Karpas-422 (cell line): ENCODE measurements at regions not wholly inside any gene's neighbourhood (a gene's known extent, or its start where the extent isn't known, plus 50 kb on each side); places are given as distances from the start of the nearest gene placed in this dataset.

Experiments
- DNase-seq: peaks from one replicate; pipeline ENCODE4 v3.0.0-alpha.2; 2015
- H2AFZ ChIP-seq: fragments of 200-600 bp; sonication (generic); 2 replicates; pipeline ENCODE4 v1.6.1; 2014; ENCODE audit warnings: antibody characterized with exemption, low read length, mixed read lengths
- H3K27ac ChIP-seq: fragments of 200-600 bp; sonication (generic); 2 replicates; pipeline ENCODE4 v1.5.1; 2014; ENCODE audit warnings: mild to moderate bottlenecking, low read length, moderate library complexity
- H3K27me3 ChIP-seq: fragments of 200-600 bp; sonication (generic); 2 replicates; pipeline ENCODE4 v1.6.1; 2014; ENCODE audit warnings: low read length, mixed read lengths
- H3K36me3 ChIP-seq: fragments of 200-600 bp; sonication (generic); 2 replicates; pipeline ENCODE4 v1.6.1; 2014; ENCODE audit warnings: low read length, mixed read lengths; ENCODE audit not compliant: insufficient read depth
- H3K4me1 ChIP-seq: fragments of 200-600 bp; sonication (generic); 2 replicates; pipeline ENCODE4 v1.6.1; 2014; ENCODE audit warnings: mild to moderate bottlenecking, low read length, mixed read lengths
- H3K4me2 ChIP-seq: fragments of 200-600 bp; sonication (generic); 2 replicates; pipeline ENCODE4 v1.6.1; 2014; ENCODE audit warnings: low read length, low read depth, mild to moderate bottlenecking; ENCODE audit not compliant: poor library complexity, severe bottlenecking
- H3K4me3 ChIP-seq: fragments of 200-600 bp; sonication (generic); 2 replicates; pipeline ENCODE4 v1.5.1; 2014; ENCODE audit warnings: mild to moderate bottlenecking, antibody characterized with exemption, low read length, mixed read lengths
- H3K79me2 ChIP-seq: fragments of 200-600 bp; sonication (generic); 2 replicates; pipeline ENCODE4 v1.6.1; 2014; ENCODE audit warnings: mild to moderate bottlenecking, low read length, mixed read lengths
- H3K9ac ChIP-seq: fragments of 200-600 bp; sonication (generic); 2 replicates; pipeline ENCODE4 v1.6.0; 2014; ENCODE audit warnings: low read length
- H3K9me2 ChIP-seq: fragments of 200-600 bp; sonication (generic), shearing (Covaris generic); replicated peaks from 2 replicates; pipeline ENCODE4 v1.6.0; 2014; ENCODE audit warnings: mild to moderate bottlenecking, low read length, moderate library complexity; ENCODE audit not compliant: insufficient read depth
- H3K9me3 ChIP-seq: fragments of 300-700, 200-600 bp; sonication (generic); 2 replicates; pipeline ENCODE4 v1.6.1; 2014; ENCODE audit warnings: low read length, mixed read lengths
- H4K20me1 ChIP-seq: fragments of 200-600 bp; sonication (generic); 2 replicates; pipeline ENCODE4 v1.6.1; 2014; ENCODE audit warnings: mild to moderate bottlenecking, antibody characterized with exemption, low read length, low read depth; ENCODE audit not compliant: insufficient read depth

DNA sequence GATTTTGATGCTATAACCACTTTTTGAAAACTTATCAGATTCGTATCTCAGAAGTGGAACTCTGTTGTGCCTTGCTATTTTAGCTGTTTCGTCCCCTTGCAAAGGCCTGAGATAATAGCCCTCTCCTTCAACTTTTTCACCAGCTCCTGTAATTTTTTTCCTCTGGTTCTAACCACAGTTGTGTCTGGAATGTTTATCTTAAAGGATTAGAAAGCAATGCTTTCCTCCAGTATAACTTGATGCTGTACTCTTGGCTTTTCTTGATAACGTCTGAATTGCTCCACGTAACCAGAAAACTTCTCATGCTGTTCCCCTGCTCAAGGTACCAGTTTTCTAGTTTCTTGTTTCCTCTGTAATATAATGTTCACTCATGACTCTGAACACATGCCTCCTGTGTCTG is 209.4 kb downstream of the DTWD2 start:
- H3K4me1 ChIP-seq = no peaks in the 10 kb centered on the region
- H3K79me2 ChIP-seq = no peaks in the 10 kb centered on the region
- H3K9ac ChIP-seq = no peak overlapping the region
- no peak overlapping the region for H3K27ac ChIP-seq
- H3K4me3 ChIP-seq = no peak overlapping the region
- H3K27me3 ChIP-seq = no peaks in the 10 kb centered on the region
- DNase-seq = no peak
- no peaks in the 10 kb centered on the region for H3K9me3 ChIP-seq
- no peak overlapping the region for H2AFZ ChIP-seq
- H4K20me1 ChIP-seq = no peaks in the 10 kb centered on the region
- H3K9me2 ChIP-seq = no peaks in the 10 kb centered on the region
- no peaks in the 10 kb centered on the region for H3K36me3 ChIP-seq
- no peak overlapping the region for H3K4me2 ChIP-seq

DNA sequence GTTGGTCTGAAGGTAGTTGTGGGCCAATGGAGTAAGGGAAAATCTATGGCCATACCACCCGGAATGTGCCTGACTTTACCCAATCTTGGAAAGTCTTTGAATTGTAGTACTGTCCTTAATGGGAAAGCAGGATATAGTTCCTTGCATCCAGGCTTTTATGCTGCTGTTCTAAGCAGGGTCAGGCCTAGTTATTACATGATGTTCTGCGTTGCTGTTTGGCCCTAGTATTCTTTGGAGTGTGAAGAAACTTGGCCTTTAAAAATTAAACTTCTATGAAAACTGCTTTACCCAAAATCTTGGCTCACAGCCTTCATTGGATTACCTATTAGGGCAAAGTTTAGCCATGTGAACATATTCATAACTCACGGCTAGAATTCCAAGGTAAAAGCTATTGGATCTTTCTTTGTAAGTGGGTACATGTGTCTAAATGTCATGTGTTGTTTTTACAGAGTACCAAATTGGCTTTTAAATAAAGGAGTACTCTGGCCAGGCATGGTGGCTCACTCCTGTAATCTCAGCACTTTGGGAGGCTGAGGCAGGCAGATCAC is 211.1 kb downstream of the DTWD2 start:
- H3K4me3 ChIP-seq = no peak overlapping the region
- no peaks in the 10 kb centered on the region for H3K4me1 ChIP-seq
- no peak overlapping the region for H3K4me2 ChIP-seq
- no peaks in the 10 kb centered on the region for H3K79me2 ChIP-seq
- no peak for DNase-seq
- H3K27ac ChIP-seq = no peak overlapping the region
- H3K36me3 ChIP-seq = no peaks in the 10 kb centered on the region
- H4K20me1 ChIP-seq = no peaks in the 10 kb centered on the region
- no peak overlapping the region for H3K9ac ChIP-seq
- no peaks in the 10 kb centered on the region for H3K27me3 ChIP-seq
- H3K9me3 ChIP-seq = no peaks in the 10 kb centered on the region
- H3K9me2 ChIP-seq = no peaks in the 10 kb centered on the region
- no peak overlapping the region for H2AFZ ChIP-seq

DNA sequence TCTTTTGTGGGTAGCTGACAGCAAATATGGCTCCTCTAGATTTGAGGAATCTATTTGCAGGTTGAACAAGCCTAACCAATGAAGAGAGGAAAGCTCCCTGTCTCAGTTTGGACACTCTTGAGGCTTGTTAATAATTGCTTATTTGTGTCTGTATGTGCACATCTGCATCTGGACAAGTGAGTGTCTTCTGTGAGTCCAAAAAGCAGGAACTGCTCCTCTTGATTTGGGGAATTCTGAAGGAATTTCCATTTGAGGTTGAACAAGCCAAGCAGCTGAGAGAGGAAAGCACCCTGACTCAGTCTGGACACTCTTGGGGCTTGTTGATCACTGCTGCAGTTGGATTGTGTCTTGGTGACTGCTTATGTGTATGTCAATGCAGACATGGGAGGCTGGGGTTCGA is 211.6 kb downstream of the DTWD2 start:
- no peaks in the 10 kb centered on the region for H3K79me2 ChIP-seq
- H3K27ac ChIP-seq = no peak overlapping the region
- no peaks in the 10 kb centered on the region for H4K20me1 ChIP-seq
- no peak overlapping the region for H2AFZ ChIP-seq
- no peaks in the 10 kb centered on the region for H3K36me3 ChIP-seq
- no peaks in the 10 kb centered on the region for H3K27me3 ChIP-seq
- no peak for DNase-seq
- H3K4me1 ChIP-seq = no peaks in the 10 kb centered on the region
- H3K4me2 ChIP-seq = no peak overlapping the region
- H3K4me3 ChIP-seq = no peak overlapping the region
- no peaks in the 10 kb centered on the region for H3K9me3 ChIP-seq
- no peak overlapping the region for H3K9ac ChIP-seq
- no peaks in the 10 kb centered on the region for H3K9me2 ChIP-seq

DNA sequence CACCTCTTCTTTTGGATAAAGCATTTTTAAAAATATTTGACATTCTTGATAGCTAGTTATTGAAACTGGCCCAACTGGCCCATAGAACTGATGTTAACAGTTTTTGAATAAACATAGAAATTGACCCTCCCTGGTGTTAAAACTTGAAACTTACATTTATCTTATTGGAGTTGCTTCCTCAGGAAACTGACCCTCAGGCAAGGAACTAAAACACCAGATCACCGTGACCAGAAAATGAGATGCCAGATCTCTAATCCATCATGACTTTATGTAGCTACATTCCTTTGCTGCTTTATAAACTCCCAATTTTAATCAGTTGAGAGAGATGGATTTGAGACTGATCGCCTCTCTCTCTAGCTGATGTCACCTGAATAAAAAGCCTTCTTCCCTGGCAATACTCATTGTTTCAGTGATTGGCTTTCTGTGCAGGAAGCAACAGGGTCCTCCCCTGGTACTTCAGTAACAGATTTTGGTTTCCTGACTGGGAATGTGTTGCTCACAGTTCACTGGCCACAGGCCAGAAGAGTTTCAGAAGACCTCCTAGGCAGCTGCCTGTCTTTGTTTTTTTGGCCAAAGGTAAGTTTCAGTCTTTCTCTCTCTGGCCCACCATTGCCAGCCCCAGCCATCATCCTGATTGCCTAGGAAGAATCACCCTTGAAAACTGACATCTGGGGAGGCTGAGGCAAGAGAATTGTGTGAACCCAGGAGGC is 212.4 kb downstream of the DTWD2 start:
- Histone ChIP-seq H3K9me2 (no peaks in the 10 kb centered on the region), H3K27ac (no peak overlapping the region), H3K9ac (no peak overlapping the region), H2AFZ (no peak overlapping the region), H4K20me1 (no peaks in the 10 kb centered on the region), H3K79me2 (no peaks in the 10 kb centered on the region), H3K27me3 (no peaks in the 10 kb centered on the region), H3K4me2 (no peak overlapping the region), H3K4me1 (no peaks in the 10 kb centered on the region), H3K9me3 (no peaks in the 10 kb centered on the region), H3K36me3 (no peaks in the 10 kb centered on the region), H3K4me3 (no peak overlapping the region)
- DNase-seq = no peak

DNA sequence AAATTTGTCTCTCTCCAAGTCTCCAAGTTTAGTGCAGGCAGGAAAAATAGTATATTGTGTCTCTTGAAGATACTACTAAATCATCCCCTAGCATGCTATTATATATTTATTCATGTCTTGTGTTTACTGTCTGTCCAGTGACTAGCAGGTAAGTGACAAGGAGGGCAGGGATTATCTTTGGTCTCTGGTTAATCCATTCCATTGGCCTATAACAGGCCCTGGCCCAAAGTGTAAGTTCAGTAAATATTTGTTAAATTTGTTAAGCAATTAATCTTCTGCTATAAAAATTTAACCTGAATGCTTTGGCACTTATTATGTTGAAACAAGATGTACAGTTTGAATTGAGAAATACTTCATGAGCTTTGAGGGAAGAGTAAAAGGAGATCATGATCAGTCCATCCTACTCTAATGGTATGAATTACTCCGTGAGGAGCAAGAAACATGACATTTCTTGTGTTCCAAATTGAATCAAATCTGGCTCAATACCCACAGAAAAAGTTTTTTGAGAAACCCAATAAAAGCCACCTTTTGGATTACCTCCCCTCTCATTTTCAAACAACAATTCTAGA is 219.7 kb downstream of the DTWD2 start:
- Histone ChIP-seq H4K20me1 (no peaks in the 10 kb centered on the region), H2AFZ (no peak overlapping the region), H3K79me2 (no peaks in the 10 kb centered on the region), H3K4me3 (no peak overlapping the region), H3K27me3 (no peaks in the 10 kb centered on the region), H3K4me1 (no peaks in the 10 kb centered on the region), H3K9ac (no peak overlapping the region), H3K9me2 (no peaks in the 10 kb centered on the region), H3K4me2 (no peak overlapping the region), H3K27ac (no peak overlapping the region), H3K9me3 (no peaks in the 10 kb centered on the region), H3K36me3 (no peaks in the 10 kb centered on the region)
- no peak for DNase-seq

DNA sequence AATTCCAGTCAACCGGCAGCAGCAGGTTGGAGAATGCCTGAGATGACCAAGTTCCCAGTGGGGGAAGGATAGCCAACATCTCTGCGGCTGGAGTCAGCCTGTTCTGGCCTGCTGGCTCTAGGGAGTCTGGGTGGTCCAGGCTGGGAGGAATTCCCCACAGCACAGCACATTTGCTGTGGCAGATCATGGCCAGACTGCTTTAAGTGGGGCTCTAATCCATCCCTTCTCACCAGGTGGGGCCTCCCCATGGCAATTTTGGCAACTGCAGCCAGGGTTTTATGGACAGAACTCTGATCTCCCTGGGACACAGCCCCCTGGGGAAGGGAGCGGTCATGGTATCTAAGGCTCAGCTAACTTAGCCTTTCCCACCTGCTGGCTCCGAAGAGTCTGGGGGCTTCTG is 226.1 kb downstream of the DTWD2 start:
- no peak overlapping the region for H3K27ac ChIP-seq
- no peak overlapping the region for H3K4me2 ChIP-seq
- H3K9ac ChIP-seq = no peak overlapping the region
- no peaks in the 10 kb centered on the region for H4K20me1 ChIP-seq
- H3K36me3 ChIP-seq = no peaks in the 10 kb centered on the region
- no peaks in the 10 kb centered on the region for H3K9me3 ChIP-seq
- H2AFZ ChIP-seq = no peak overlapping the region
- no peaks in the 10 kb centered on the region for H3K27me3 ChIP-seq
- H3K4me1 ChIP-seq = no peaks in the 10 kb centered on the region
- H3K4me3 ChIP-seq = no peak overlapping the region
- H3K9me2 ChIP-seq = no peaks in the 10 kb centered on the region
- DNase-seq = no peak
- no peaks in the 10 kb centered on the region for H3K79me2 ChIP-seq

DNA sequence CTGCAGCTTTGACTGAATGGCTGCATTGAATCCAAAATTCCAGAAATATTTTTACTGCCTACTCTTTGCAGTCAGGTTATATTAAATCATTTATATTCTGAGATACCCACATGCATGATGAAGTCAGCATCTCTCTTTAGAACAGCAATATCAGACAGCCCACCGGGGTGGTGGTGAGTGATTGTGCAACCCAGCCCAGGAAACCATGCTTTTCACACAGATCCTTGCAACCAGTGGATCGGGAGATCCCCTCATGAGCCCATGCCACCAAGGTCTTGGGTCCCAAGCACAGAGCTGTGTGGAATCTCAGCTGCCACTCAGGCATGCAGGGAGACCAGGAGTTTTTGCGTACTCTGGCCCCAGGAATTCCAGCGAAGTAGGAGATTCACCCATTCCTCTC is 226.5 kb downstream of the DTWD2 start:
- H3K27ac ChIP-seq = no peak overlapping the region
- no peaks in the 10 kb centered on the region for H3K9me3 ChIP-seq
- no peaks in the 10 kb centered on the region for H3K36me3 ChIP-seq
- H3K9ac ChIP-seq = no peak overlapping the region
- H3K79me2 ChIP-seq = no peaks in the 10 kb centered on the region
- H3K4me2 ChIP-seq = no peak overlapping the region
- no peak overlapping the region for H3K4me3 ChIP-seq
- no peaks in the 10 kb centered on the region for H4K20me1 ChIP-seq
- no peak for DNase-seq
- no peak overlapping the region for H2AFZ ChIP-seq
- no peaks in the 10 kb centered on the region for H3K4me1 ChIP-seq
- H3K9me2 ChIP-seq = no peaks in the 10 kb centered on the region
- no peaks in the 10 kb centered on the region for H3K27me3 ChIP-seq

DNA sequence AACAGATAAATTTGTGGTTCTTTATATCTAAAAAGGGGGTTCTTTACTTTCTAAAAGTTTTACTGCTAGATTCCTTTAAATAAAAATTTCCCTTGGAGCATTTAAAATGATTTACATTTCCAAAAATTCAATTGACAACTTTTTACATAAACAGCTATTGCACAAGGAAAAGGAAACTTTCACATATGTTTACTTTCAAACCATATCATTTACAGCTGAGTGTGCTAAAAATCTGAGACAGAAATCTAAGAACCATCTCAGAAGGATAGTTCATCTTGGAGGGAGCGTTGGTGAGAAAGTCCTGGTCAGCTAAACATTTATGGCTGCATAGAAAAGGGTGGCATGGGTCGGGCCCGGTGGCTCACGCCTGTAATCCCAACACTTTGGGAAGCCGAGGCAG is 235.4 kb downstream of the DTWD2 start:
- Histone ChIP-seq H3K4me3 (no peak overlapping the region), H3K9me3 (no peaks in the 10 kb centered on the region), H3K79me2 (no peaks in the 10 kb centered on the region), H3K27me3 (no peaks in the 10 kb centered on the region), H2AFZ (no peak overlapping the region), H3K9ac (no peak overlapping the region), H3K9me2 (no peaks in the 10 kb centered on the region), H3K4me2 (no peak overlapping the region), H3K36me3 (no peaks in the 10 kb centered on the region), H3K4me1 (no peaks in the 10 kb centered on the region), H3K27ac (no peak overlapping the region), H4K20me1 (no peaks in the 10 kb centered on the region)
- no peak for DNase-seq
